IPS-20b (cell line): ENCODE measurements at regions not wholly inside any gene's neighbourhood (a gene's known extent, or its start where the extent isn't known, plus 50 kb on each side); places are given as distances from the start of the nearest gene placed in this dataset.

Experiments
- H3K27ac ChIP-seq: one replicate; pipeline ENCODE4 v1.5.1; 2013; ENCODE audit warnings: low read length
- H3K27me3 ChIP-seq: 2 replicates; pipeline ENCODE4 v1.6.1; 2013; ENCODE audit warnings: mild to moderate bottlenecking, low read length, inconsistent platforms; ENCODE audit not compliant: insufficient read depth
- H3K36me3 ChIP-seq: 2 replicates; pipeline ENCODE4 v1.6.1; 2013; ENCODE audit warnings: low read depth, mild to moderate bottlenecking, inconsistent platforms, low read length, moderate library complexity; ENCODE audit not compliant: insufficient read depth
- H3K4me1 ChIP-seq: 2 replicates; pipeline ENCODE4 v1.6.1; 2013; ENCODE audit warnings: mild to moderate bottlenecking, control low read depth, inconsistent platforms, low read length, moderate library complexity; ENCODE audit not compliant: insufficient read depth
- H3K4me3 ChIP-seq: 2 replicates; pipeline ENCODE4 v1.5.1; 2013; ENCODE audit warnings: mild to moderate bottlenecking, low read length, inconsistent platforms
- H3K9ac ChIP-seq: 2 replicates; pipeline ENCODE4 v1.6.1; 2013; ENCODE audit warnings: low read depth, mild to moderate bottlenecking, inconsistent platforms, low read length, moderate library complexity
- H3K9me3 ChIP-seq: 2 replicates; pipeline ENCODE4 v1.6.1; 2013; ENCODE audit warnings: mild to moderate bottlenecking, low read depth, low read length, inconsistent platforms; ENCODE audit not compliant: insufficient read depth

DNA sequence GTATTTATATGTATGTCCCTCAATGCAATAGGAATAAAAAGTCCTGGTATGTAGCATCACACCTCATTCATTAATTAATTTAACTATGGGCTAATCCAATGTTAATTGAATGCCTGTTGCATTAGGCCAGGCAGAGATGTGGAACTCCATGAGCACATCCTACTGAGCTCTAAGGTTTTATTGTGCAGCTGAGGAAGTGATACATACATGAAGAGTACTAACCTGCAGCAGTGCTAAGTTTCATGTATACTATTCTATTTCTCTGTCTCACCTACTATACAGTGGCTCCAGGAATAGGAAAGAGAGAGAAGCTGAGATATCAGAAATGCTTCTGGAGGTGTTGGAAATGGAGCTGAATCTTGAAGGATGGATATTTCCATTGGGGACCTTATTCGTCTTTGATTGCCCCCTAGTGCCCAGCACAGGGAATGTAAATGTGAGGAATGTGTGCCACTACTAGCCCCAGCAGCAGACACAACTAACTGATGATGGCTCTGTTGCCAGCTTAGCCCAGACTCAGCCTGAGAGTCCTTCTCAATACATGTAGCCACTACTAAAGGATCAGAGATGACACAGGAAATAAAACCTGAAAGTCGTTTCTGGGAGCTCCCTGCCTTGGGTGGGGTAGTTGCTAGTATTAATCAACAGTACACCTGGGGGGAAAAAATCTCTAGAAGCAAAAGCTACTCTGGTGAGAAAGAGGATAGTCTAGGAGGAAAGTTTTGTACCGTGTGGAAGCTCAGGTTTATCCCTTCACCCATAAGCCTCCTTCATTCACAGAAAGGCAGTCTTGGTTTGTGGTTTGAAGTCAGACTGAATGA lies 173.3 kb upstream of the FOXD3 start:
- Histone ChIP-seq H3K9me3 (no peaks in the 10 kb centered on the region), H3K27me3 (no peaks in the 10 kb centered on the region), H3K9ac (no peak overlapping the region), H3K4me3 (no peak overlapping the region), H3K36me3 (no peaks in the 10 kb centered on the region), H3K4me1 (no peaks in the 10 kb centered on the region), H3K27ac (no peak overlapping the region)

- Histone ChIP-seq H3K4me3 (no peak overlapping the region), H3K36me3 (no peaks in the 10 kb centered on the region), H3K9me3 (no peaks in the 10 kb centered on the region), H3K27me3 (no peaks in the 10 kb centered on the region), H3K27ac (no peak overlapping the region), H3K9ac (no peak overlapping the region), H3K4me1 (no peaks in the 10 kb centered on the region)
These were observed 169.8 kb upstream of the FOXD3 start for GRCh38 chr1:63152572-63152971.

- Histone ChIP-seq H3K4me3 (no peak overlapping the region), H3K27me3 (no peaks in the 10 kb centered on the region), H3K9ac (no peak overlapping the region), H3K4me1 (no peaks in the 10 kb centered on the region), H3K36me3 (no peaks in the 10 kb centered on the region), H3K9me3 (no peaks in the 10 kb centered on the region), H3K27ac (no peak overlapping the region)
These were observed 166.9 kb upstream of the FOXD3 start for GRCh38 chr1:63155437-63155836.

- H3K9ac ChIP-seq: no peak overlapping the region
These were observed 165.3 kb upstream of the FOXD3 start for GRCh38 chr1:63157085-63157484.

DNA sequence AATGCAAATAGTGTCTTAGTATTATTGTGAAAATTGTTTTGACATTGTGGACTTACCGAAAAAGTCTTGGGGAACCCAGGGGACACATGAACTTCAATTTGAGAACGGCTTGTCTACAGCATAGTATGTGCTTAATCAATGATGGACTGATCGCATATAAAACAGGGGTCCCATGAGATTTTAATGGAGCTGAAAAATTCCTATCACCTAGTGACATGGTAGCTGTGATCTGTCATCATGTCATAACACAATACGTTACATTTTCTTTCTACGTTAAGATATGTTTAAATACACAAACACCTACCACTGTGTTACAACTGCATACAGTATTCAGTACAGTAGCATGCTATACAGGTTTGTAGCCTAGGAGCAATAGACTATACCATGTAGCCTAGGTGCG lies 153.3 kb upstream of the FOXD3 start:
- H3K27ac ChIP-seq: no peak overlapping the region
- H3K9ac ChIP-seq: no peak overlapping the region
- no peaks in the 10 kb centered on the region for H3K36me3 ChIP-seq
- no peaks in the 10 kb centered on the region for H3K27me3 ChIP-seq
- no peaks in the 10 kb centered on the region for H3K9me3 ChIP-seq
- H3K4me1 ChIP-seq: no peaks in the 10 kb centered on the region
- no peak overlapping the region for H3K4me3 ChIP-seq

More at GRCh38 chr1:63157085-63157484, 165.3 kb upstream of the FOXD3 start:
- Histone ChIP-seq H3K27ac (no peak overlapping the region), H3K27me3 (no peaks in the 10 kb centered on the region), H3K4me3 (no peak overlapping the region), H3K36me3 (no peaks in the 10 kb centered on the region), H3K4me1 (no peaks in the 10 kb centered on the region), H3K9me3 (no peaks in the 10 kb centered on the region)

DNA sequence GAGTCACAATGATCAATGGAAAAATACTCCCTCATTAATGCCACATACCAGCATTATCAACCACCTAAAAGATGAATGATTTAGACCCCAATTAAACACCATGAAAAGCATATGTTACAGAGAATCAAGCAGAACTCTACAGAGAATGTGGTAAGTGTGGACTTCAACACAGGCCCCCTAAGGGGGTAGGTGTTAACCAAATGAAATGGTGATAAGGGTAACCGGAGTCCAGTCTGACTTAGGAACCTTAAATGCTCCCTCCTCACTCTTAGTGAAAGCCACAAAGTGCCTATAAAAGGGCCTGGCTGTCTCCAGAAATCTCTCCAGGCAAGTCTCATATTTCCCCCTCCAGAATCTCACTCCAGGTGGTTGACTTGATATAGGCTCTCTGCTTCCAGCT lies 149.2 kb upstream of the FOXD3 start:
- no peak overlapping the region for H3K4me3 ChIP-seq
- H3K27ac ChIP-seq: no peak overlapping the region
- no peaks in the 10 kb centered on the region for H3K27me3 ChIP-seq
- no peak overlapping the region for H3K9ac ChIP-seq
- H3K9me3 ChIP-seq: no peaks in the 10 kb centered on the region
- no peaks in the 10 kb centered on the region for H3K36me3 ChIP-seq
- H3K4me1 ChIP-seq: no peaks in the 10 kb centered on the region

DNA sequence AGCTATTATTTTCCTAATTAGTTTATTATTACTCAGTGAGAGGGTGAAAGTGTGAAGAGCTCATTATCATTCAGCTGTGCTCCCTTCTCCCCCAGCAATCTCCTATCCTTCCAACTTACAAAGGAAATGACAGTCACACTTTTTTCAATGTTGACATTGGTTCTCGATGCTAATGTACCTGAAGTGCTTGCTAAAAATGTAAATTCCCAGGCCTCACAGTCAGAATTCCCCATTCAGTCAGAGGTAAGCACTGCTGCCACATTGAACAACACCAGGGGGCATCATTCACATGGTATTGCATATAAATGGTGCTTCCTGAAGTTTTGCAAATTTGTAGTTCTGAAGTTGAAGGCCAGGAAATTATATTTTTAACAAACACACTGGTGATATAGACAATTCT lies 132.7 kb upstream of the FOXD3 start:
- Histone ChIP-seq H3K9ac (no peak overlapping the region), H3K27ac (peak overlapping the region; percentile 52), H3K9me3 (no peaks in the 10 kb centered on the region), H3K4me3 (peak overlapping the region; percentile 28; the same call in 1 of the 2 replicates), H3K27me3 (peaks cover 9% of the 10 kb centered on the region; the same call in 1 of the 2 replicates), H3K36me3 (no peaks in the 10 kb centered on the region), H3K4me1 (peaks cover 28% of the 10 kb centered on the region)

DNA sequence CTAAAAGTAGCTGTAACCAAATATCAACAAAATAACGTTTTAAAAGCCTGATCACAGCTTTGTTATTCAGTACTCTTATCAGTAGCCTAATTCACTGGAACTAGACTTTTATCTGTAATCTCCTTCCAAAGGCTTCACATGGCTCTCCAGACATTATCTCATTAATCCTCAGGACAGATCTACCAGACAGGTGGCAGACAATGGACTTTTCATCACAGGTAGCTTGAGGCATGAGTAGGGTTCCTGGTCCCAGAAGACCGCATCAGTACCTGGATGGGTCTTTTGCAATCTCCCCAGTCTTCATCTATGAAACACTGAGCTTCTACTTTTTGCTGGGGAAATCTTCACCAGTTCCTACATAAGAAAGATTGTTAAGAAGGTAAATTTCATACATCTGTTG lies 132.2 kb upstream of the FOXD3 start:
- H3K9ac ChIP-seq: no peak overlapping the region
- H3K4me1 ChIP-seq: peaks cover 28% of the 10 kb centered on the region
- H3K27me3 ChIP-seq: peaks cover 13% of the 10 kb centered on the region
- no peaks in the 10 kb centered on the region for H3K36me3 ChIP-seq
- H3K27ac ChIP-seq: peak overlapping the region; percentile 52
- H3K9me3 ChIP-seq: no peaks in the 10 kb centered on the region
- peak overlapping the region; percentile 28; the same call in 1 of the 2 replicates for H3K4me3 ChIP-seq

DNA sequence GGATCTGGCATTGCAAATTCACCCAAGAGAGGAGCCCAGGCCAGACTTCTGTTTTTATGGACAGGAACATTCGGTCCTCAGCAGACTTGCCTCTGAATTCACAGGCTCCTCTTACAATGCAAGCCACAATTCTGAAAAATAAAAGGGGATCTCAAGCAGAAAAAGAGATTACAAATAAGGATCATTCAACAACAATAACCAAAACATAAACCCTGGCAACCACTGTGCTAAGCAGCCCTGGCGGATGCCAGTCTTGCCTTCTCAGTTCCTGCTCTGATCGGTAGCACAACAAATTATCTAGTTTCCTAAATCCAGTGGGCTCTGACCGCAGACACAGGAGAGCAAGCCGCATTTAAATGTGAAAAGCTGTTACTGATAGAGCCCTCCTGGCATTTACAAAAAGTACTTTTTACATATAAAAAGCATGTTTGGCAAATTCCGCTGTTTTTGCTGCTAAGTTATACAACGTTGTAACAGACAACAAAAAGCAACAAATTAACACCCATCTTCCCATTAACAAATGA lies 123.4 kb upstream of the FOXD3 start:
- Histone ChIP-seq H3K4me3 (peak overlapping the region; percentile 59), H3K36me3 (no peaks in the 10 kb centered on the region), H3K9ac (0 out of 2 replicates have a peak overlapping the region, but pooled peaks have one; percentile 42), H3K27me3 (peaks cover 83% of the 10 kb centered on the region), H3K27ac (no peak overlapping the region), H3K9me3 (no peaks in the 10 kb centered on the region), H3K4me1 (peaks cover 29% of the 10 kb centered on the region; the same call in 1 of the 2 replicates)

GRCh38 chr1:63199706-63200335 lies 122.5 kb upstream of the FOXD3 start:
- H3K27ac ChIP-seq: no peak overlapping the region
- peak overlapping the region; percentile 59; the same call in 1 of the 2 replicates for H3K4me3 ChIP-seq
- H3K36me3 ChIP-seq: no peaks in the 10 kb centered on the region
- H3K9me3 ChIP-seq: no peaks in the 10 kb centered on the region
- H3K27me3 ChIP-seq: peaks cover 83% of the 10 kb centered on the region
- peaks cover 29% of the 10 kb centered on the region; the same call in 1 of the 2 replicates for H3K4me1 ChIP-seq
- H3K9ac ChIP-seq: no peak overlapping the region

DNA sequence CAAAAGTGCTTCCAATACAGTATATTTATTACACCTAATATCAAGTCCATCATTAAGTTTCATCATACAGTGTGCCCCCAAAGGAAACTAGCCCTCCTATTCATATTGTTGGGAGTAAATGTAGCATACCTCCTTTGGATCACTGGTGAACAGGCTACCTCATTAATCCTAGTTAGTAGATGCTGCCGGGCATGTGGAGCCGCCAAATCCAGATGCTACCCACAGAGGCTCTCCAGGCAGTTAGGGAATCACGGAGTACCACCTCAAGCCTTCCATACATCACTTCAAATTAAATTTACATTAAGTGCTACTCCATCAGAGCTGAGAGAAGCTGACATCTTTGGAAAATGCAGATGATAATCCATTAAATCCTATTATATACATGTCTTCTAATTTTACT lies 121.7 kb upstream of the FOXD3 start:
- H3K9me3 ChIP-seq: no peaks in the 10 kb centered on the region
- no peak overlapping the region for H3K9ac ChIP-seq
- no peak overlapping the region for H3K4me3 ChIP-seq
- no peak overlapping the region for H3K27ac ChIP-seq
- H3K27me3 ChIP-seq: peaks cover 74% of the 10 kb centered on the region
- no peaks in the 10 kb centered on the region for H3K36me3 ChIP-seq
- H3K4me1 ChIP-seq: peaks cover 29% of the 10 kb centered on the region; the same call in 1 of the 2 replicates

- Histone ChIP-seq H3K27me3 (peaks cover 45% of the 10 kb centered on the region), H3K36me3 (no peaks in the 10 kb centered on the region), H3K9ac (no peak overlapping the region), H3K4me3 (no peak overlapping the region), H3K9me3 (no peaks in the 10 kb centered on the region), H3K4me1 (peaks cover 18% of the 10 kb centered on the region; the same call in 1 of the 2 replicates), H3K27ac (no peak overlapping the region)
These were observed 118.7 kb upstream of the FOXD3 start for GRCh38 chr1:63203641-63204040.
